ENCODE measurements at regions not wholly inside any gene's neighbourhood (a gene's known extent, or its start where the extent isn't known, plus 50 kb on each side); places are given as distances from the start of the nearest gene placed in this dataset.

DNA sequence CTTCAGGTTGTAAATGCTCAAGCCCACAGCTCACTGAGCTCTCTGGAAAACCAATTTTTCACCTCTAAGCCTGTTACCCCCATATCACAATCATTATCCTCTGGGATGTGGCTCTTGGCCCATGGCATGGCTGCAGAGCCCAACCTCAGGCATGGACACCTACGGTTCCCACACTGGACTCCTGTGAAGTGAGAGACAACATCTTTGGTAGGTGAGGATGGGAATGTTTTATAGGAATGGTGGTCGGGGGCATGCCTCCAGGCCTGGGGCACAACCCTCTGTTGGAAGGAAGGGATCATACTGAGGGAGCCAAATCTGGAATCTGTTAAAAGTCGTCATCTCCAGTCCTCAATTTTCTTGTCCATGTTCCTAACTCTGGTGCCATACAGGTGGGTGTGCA, 179.1 kb downstream of the FOXD2 start:
- no peaks in the 10 kb centered on the region for H4K20me1 ChIP-seq (ENCODE audit: low read length)
- no peaks in the 10 kb centered on the region for H3K9me3 ChIP-seq (ENCODE audit: low read length)
- BruUV-seq (replicated peaks) = no TSS peak
- peaks cover 30% of the 10 kb centered on the region for H3K27me3 ChIP-seq (ENCODE audit: low read length)
- H3K9me2 ChIP-seq (replicated peaks; ENCODE audit: low read length) = no peaks in the 10 kb centered on the region
- H3K79me2 ChIP-seq (ENCODE audit: low read length) = no peaks in the 10 kb centered on the region
- no peak overlapping the region for H3K27ac ChIP-seq (ENCODE audit: low read length)
- ChIA-PET POLR2A (ENCODE audit: unreplicated experiment) (no interaction called here), CTCF (no interaction called here)
- H3K36me3 ChIP-seq (ENCODE audit: low read depth, low read length) = no peaks in the 10 kb centered on the region
- no peaks in the 10 kb centered on the region for H3F3A ChIP-seq (ENCODE audit: low read length, unreplicated experiment)
- no peak for TF ChIP-seq EZH2 (IDR thresholded peaks at IDR 0.05; ENCODE audit: low read length, unreplicated experiment)
- no peak for TF ChIP-seq EZH2phosphoT487 (IDR thresholded peaks at IDR 0.05; ENCODE audit: borderline replicate concordance, low read length)
- TF ChIP-seq, protein P1, sequence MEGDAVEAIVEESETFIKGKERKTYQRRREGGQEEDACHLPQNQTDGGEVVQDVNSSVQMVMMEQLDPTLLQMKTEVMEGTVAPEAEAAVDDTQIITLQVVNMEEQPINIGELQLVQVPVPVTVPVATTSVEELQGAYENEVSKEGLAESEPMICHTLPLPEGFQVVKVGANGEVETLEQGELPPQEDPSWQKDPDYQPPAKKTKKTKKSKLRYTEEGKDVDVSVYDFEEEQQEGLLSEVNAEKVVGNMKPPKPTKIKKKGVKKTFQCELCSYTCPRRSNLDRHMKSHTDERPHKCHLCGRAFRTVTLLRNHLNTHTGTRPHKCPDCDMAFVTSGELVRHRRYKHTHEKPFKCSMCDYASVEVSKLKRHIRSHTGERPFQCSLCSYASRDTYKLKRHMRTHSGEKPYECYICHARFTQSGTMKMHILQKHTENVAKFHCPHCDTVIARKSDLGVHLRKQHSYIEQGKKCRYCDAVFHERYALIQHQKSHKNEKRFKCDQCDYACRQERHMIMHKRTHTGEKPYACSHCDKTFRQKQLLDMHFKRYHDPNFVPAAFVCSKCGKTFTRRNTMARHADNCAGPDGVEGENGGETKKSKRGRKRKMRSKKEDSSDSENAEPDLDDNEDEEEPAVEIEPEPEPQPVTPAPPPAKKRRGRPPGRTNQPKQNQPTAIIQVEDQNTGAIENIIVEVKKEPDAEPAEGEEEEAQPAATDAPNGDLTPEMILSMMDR (conservative IDR thresholded peaks at IDR 0.05; ENCODE audit: low read depth, low read length) = no peak
- no peaks in the 10 kb centered on the region for H3K4me1 ChIP-seq (ENCODE audit: insufficient read depth, low read length)
- H3K4me2 ChIP-seq (ENCODE audit: low read length) = no peak overlapping the region
- H3K9ac ChIP-seq (ENCODE audit: low read length) = no peak overlapping the region
- no peak overlapping the region for H2AFZ ChIP-seq (ENCODE audit: low read length)
- DNase-seq (no peak), ATAC-seq (no peak)
- no peak overlapping the region for H3K4me3 ChIP-seq (ENCODE audit: low read length)
- intact Hi-C loops (cut with micrococcal nuclease) = no loop called here

DNA sequence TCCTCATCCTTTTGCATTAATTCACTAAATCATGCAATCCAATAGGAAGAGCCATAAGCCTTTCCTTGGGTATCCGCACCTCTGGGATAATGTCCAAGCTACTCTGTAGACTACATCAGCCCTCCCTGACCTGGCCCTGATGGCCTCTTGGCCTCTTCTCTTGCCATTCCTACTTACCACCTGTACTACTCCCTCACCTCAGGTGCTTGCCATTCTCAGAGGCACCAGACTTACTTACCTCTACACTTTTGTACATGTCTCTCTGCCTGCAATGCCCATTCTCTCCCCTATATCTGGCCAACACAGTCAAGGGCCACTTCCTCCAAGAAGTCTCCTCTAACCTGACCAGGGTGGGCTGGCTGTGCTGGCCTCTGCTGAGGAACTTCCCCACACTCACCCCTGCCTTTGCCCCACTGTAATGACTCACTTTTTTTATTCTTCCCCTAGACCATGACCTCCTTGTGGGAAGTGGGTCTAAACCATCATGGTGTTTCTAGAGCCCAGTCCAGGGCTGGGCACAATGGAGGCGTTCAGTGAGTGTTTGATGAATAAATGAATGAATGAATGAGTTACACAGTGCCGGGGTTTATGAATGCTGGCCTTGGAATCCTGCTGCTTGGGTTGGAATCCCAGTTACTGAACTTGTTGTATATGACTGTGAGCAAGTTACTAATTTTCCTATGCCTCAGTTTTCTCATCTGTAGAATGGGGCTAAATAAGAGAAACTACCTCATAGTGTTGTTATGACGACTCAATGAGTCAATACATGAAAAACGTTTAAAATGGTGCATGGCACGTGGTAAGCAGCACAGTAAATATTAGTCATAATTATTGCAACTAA, 179.8 kb downstream of the FOXD2 start:
- CTCF ChIA-PET = no interaction called here

More for the DNA sequence above, 179.8 kb downstream of the FOXD2 start:
- no peak overlapping the region for H3K4me3 ChIP-seq (ENCODE audit: low read length)
- no peak for TF ChIP-seq EZH2 (IDR thresholded peaks at IDR 0.05; ENCODE audit: low read length, unreplicated experiment)
- TF ChIP-seq, protein P1 (conservative IDR thresholded peaks at IDR 0.05; ENCODE audit: low read depth, low read length) = no peak
- TF ChIP-seq EZH2phosphoT487 (IDR thresholded peaks at IDR 0.05; ENCODE audit: borderline replicate concordance, low read length) = no peak
- no peak overlapping the region for H3K9ac ChIP-seq (ENCODE audit: low read length)
- H3F3A ChIP-seq (ENCODE audit: low read length, unreplicated experiment) = no peaks in the 10 kb centered on the region
- H3K4me1 ChIP-seq (ENCODE audit: insufficient read depth, low read length) = no peaks in the 10 kb centered on the region
- H2AFZ ChIP-seq (ENCODE audit: low read length) = no peak overlapping the region
- BruUV-seq (replicated peaks) = no TSS peak
- no peak overlapping the region for H3K4me2 ChIP-seq (ENCODE audit: low read length)
- intact Hi-C loops (cut with micrococcal nuclease) = no loop called here
- no peaks in the 10 kb centered on the region for H3K36me3 ChIP-seq (ENCODE audit: low read depth, low read length)
- no peaks in the 10 kb centered on the region for H3K9me3 ChIP-seq (ENCODE audit: low read length)
- DNase-seq = no peak
- no peak for ATAC-seq
- H4K20me1 ChIP-seq (ENCODE audit: low read length) = no peaks in the 10 kb centered on the region
- POLR2A ChIA-PET (ENCODE audit: unreplicated experiment) = no interaction called here
- no peak overlapping the region for H3K27ac ChIP-seq (ENCODE audit: low read length)
- no peaks in the 10 kb centered on the region for H3K9me2 ChIP-seq (replicated peaks; ENCODE audit: low read length)
- H3K79me2 ChIP-seq (ENCODE audit: low read length) = no peaks in the 10 kb centered on the region
- peaks cover 30% of the 10 kb centered on the region for H3K27me3 ChIP-seq (ENCODE audit: low read length)
